ENCODE measurements at regions not wholly inside any gene's neighbourhood (a gene's known extent, or its start where the extent isn't known, plus 50 kb on each side); places are given as distances from the start of the nearest gene placed in this dataset.
"Not testable (repeated sequence)": the region's sequence is repeated elsewhere in the genome, so short reads cannot be mapped to it uniquely, and the experiment has no call there.

- DNase-seq (ENCODE audit: low spot score), result no peak
Observed at GRCh38 chr4:108458681-108459080, 161.7 kb upstream of the RPL34 start.

GRCh38 chr4:108454227-108454626 is 166.1 kb upstream of the RPL34 start:
- DNase-seq (ENCODE audit: low spot score), result no peak

DNA sequence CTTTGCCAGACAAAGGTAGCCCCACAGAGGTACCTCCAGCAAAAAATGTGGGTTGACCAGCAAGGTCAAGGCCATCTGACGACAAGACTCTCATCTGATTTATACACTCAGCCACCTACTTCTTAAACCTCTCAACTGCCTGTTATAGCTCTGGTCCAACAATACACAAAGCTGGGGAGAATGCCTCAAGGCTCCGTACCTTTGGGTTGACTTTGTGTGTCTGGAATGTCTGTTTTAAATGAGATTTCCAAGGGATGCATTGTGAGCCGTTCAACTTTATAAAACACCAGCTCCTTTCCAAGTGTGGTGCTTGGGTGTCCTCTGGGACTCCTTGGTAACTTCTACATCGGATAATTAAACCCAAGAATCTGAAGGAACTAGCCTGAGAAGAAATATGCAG is 167.0 kb upstream of the RPL34 start:
- no peak for DNase-seq (ENCODE audit: low spot score)

DNA sequence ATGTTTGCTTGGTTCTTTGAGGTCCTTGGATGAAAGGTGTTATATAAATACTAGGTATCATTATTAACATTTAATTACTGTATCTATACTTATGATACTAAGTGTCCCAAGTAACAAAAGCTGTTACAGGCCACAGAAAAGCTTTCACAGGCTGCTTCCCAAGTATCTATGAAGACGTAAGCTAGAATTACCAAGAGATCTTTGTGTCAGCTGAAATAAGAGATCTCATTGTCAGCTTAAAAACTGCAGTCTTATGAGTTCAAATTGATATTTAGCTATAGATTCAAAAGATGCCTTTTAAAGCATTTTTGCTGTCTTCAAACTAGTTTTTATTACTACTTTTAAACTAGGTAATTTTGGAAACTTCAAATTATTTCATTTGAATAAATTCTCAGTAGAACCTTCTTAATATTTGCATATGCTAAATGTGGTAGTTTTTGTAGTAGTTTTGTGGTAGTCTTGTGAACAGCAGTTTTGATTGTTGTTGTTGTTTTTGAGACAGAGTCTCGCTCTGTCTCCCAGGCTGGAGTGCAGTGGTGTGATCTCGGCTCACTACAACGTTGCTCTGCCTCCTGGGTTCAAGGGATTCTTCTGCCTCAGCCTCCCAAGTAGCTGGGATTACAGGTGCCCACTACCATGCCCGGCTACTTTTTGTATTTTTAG is 170.0 kb upstream of the RPL34 start:
- DNase-seq (ENCODE audit: low spot score), result no peak

GRCh38 chr4:108449129-108449528 is 171.2 kb upstream of the RPL34 start:
- DNase-seq (ENCODE audit: low spot score), result no peak

DNA sequence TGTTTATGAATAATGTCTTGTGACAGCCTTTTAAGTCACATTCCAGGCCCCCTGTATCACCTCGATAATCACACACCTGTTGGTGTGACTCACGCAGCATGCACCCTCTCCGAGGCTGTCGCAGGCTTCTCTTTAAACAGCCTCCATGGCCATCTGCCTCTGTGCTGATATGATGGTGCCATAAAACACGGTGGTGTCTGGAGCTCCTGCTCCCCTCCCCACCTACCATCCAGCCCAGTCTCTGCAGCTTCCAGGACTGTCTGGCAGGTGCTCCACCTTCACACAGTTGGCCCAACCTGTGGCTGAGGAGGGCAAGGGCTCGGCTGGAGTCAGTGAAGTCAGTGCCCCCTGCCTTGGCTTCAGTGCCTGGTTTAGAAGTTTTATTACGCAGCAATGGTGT is 173.8 kb upstream of the RPL34 start:
- DNase-seq (ENCODE audit: low spot score), result no peak

DNA sequence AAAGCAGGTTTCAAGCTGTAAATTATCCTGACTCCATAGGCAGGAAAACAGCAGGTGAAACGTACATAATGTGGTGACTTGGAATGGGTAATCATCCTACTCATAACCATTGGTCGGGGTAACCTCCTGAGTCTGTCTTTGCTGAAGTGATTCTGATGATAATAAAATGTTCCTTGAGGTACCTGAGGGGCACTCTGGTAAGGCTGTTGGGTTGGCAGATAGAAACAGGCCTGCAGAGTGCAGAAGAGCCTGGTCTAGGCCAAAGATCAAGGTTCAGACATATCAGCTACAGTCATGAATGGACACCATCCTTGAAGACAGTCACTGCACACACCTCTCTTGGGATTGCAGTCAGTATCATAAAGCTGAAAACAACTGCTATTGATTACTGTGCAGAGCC is 174.7 kb upstream of the RPL34 start:
- no peak for DNase-seq (ENCODE audit: low spot score)

DNA sequence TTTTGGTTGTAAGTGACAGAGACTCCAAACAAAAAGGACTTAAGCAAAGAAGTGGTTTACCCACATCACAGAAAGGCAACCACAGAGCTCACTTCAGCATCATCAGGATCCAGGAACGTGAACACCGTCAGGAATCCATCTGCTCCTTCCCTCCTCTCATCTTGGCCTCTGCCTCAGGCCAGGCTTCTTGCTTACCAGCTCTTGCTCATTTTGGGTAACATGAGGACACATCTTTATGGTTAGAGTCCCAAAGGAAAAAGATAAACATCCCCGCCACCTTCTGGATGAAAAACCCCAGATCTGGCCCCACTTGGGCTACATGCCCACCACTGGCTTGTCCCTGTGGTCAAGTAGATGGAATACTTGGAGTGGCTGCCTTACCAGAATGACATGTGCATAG is 176.8 kb upstream of the RPL34 start:
- DNase-seq (ENCODE audit: low spot score), result no peak

DNA sequence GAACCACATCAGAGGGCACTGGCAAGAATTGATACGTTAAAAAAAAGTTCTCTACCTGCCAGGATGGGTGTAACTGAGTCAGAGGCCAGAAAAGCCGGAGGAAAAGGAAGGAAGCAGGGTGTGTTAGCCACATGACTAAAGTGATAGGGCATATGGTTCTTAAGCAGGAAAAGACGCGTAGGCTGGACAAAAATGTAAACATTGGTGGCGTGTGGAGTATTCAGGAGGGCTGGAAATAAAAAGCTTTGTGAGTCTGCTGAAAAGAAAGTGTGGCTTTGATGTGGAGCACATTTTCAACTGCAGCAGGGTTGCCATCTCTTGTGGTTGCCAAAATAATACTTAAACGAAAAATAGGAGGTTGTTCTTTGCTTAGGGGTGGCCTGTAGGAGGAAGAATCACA is 186.5 kb upstream of the RPL34 start:
- no peak for DNase-seq (ENCODE audit: low spot score)

- DNase-seq (ENCODE audit: low spot score), result not testable (repeated sequence)
Observed at GRCh38 chr4:108433394-108433793, 187.0 kb upstream of the RPL34 start.

DNA sequence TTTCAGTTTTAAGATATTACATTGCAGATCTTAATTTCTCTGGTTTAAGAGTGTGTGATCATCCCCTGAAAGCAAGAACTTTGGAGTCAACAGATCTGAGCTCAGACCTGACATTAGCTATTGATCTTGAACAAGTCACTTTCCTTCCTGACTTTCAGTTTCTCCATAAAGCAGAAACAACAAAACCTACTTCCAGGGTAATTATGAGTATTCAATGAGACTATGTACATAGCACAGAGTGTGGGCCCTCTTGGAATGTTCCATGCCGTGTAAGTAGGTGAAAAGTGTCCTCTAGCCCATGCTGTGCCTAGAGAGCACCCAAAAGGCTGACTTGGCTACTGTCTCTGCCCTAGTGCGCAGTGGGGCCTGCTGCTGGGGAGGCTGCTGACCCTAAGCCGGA is 188.0 kb upstream of the RPL34 start:
- DNase-seq (ENCODE audit: low spot score), result no peak

DNA sequence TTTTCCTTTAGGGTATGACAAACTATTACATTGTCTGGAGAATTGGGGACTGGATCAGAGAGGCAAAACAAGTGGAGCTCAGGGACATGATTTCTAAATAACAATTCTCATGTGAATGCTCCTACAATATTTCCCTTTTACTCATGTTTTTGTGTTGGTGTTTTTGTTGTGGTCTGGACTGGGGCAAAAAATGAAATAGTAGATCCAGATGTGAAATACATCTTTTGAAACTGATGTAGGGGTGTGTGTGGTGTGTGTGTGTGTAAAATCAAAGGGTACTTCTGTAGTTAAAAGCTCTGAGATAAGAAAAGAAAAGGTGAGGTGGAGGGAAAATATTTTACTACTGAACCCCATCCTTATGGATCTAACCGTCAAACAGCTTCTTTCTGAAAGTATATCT is 188.4 kb upstream of the RPL34 start:
- no peak for DNase-seq (ENCODE audit: low spot score)

DNA sequence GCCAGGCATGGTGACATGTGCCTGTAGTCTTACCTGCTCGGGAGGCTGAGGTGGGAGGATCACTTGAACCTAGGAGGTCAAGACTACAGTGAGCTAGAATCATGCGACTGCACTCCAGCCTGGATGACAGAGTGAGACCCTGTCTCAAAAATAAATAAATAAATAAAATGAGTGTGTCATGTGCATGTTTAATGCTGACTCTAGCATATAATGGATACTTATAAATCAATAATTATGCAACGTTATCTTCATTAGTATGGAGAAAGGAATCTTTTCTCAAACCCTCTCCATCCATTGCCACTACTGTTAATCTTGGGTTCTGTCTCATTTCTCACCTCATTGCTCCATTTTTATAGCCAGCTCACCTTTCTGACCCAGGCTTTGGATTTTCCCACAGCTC is 189.5 kb upstream of the RPL34 start:
- no peak for DNase-seq (ENCODE audit: low spot score)

- DNase-seq (ENCODE audit: low spot score), result no peak
Observed at GRCh38 chr4:108429662-108430061, 190.7 kb upstream of the RPL34 start.

DNA sequence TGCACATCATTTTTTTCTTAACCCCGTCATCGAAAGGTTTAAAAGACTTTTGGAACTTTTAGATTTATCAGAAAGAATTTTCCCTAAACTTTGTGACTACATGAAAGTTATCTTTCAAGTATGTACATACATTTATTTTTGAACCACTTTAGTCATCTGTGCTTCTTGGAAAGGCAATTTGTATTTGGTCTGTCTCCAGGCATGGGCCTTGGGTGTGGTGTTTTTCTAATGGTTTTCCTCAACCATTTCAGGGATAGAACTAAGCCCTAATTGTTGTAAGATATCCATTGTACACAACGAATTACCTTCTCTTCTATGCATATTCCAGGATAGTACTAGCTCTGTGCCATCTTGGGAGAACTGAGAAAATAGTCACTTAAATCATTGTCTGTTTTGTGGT is 191.5 kb upstream of the RPL34 start:
- DNase-seq (ENCODE audit: low spot score), result no peak

GRCh38 chr4:108427946-108428485 is 192.4 kb upstream of the RPL34 start:
- no peak for DNase-seq (ENCODE audit: low spot score)

GRCh38 chr4:108426493-108426892 is 193.9 kb upstream of the RPL34 start:
- no peak for DNase-seq (ENCODE audit: low spot score)

DNA sequence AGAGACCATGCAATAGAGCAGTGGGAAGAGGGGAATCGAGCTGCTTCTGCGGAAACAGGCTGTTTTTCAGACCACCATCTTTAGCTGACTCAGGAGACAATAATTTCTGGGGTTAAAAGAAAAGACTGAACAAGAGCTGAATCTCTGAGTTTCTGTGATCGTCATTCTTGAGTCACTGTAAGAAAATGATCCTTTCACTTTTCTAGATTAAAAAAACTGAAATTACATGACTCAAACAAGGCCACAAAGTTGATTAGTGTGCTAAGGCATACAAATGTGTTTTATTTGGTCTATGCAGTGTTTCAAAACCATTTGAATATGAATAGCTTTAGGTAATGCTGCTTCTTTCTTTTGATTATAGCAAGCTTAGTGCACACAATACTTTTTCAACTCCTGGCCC is 194.4 kb upstream of the RPL34 start:
- DNase-seq (ENCODE audit: low spot score), result no peak

DNA sequence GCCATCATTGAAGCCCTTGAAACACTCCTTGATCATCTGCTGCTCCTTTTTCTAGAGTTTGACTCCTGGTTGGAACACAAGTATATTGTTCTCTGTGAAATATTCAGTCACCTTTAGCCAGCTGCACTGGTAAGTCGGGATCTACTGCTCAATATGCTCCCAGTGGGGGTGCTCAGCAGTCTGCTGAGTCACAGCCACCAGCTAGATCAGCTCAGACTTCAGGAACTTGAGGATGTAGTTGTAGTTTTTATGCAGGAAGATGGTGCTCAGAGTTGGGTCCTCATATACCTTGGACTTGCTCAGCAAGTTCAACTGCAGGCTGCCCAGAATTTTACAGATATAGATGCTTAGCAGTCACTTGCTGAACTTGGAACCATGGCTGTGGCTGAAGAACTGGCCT is 202.5 kb upstream of the RPL34 start:
- no peak for DNase-seq (ENCODE audit: low spot score)

DNA sequence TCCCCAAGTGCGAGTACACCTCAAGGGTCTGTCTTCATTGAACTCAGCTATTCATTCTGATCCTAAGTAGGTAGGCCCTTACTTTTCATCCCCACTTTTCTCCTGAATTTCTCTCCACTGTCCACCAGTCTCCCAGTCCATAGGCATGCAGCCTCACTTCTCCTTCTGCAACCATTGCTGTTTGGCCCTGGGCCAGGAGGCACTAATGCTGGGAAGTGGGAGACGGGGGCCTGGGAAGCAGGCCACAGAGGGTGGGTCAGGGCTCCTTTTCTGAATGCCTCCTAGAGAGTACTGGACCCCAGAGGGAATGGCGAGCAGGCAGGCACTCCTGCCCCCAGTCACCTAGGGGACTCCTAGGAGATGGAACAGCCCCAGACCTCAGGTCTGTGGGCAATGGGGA is 203.5 kb upstream of the RPL34 start:
- DNase-seq (ENCODE audit: low spot score), result no peak

GRCh38 chr4:108415389-108415788 is 205.0 kb upstream of the RPL34 start:
- DNase-seq (ENCODE audit: low spot score), result no peak

GRCh38 chr4:108411836-108412235 is 208.5 kb upstream of the RPL34 start:
- DNase-seq (ENCODE audit: low spot score), result no peak

DNA sequence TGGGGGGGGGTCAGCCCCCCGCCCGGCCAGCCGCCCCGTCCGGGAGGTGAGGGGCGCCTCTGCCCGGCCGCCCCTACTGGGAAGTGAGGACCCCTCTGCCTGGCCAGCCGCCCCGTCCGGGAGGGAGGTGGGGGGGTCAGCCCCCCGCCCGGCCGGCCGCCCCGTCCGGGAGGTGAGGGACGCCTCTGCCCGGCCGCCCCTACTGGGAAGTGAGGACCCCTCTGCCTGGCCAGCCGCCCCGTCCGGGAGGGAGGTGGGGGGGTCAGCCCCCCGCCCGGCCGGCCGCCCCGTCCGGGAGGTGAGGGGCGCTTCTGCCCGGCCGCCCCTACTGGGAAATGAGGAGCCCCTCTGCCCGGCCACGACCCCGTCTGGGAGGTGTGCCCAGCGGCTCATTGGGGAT is 210.7 kb upstream of the RPL34 start:
- DNase-seq (ENCODE audit: low spot score), result not testable (repeated sequence)

- DNase-seq (ENCODE audit: low spot score), result no peak
Observed at GRCh38 chr4:108405586-108405985, 214.8 kb upstream of the RPL34 start.
